Panc1 (cell line): ENCODE measurements at regions not wholly inside any gene's neighbourhood (a gene's known extent, or its start where the extent isn't known, plus 50 kb on each side); places are given as distances from the start of the nearest gene placed in this dataset.
A peak's percentile ranks its signal among the peaks of the same experiment; 100 is the strongest.

ENCODE experiments used
- ATAC-seq: fragments of 200-7000 bp; cut with Tn5 transposase; 2 replicates; pipeline ENCODE4 v1.9.1; 2020; ENCODE audit warnings: mild to moderate bottlenecking, moderate library complexity
- BruUV-seq: library from RNA; stranded (reverse); fragments of 400-500 nt; replicated peaks from 2 replicates; lab custom pipeline; 2021; lab: Mats Ljungman, UMichigan
- CTCF ChIA-PET: fragments of 300-600 bp; sonication (Branson Sonifier 250); formaldehyde crosslinking; loops from one replicate; lab custom pipeline; 2022; ENCODE audit warnings: antibody characterized with exemption; lab: Charles Lee
- POLR2A ChIA-PET: fragments of 300-600 bp; sonication (Branson Sonifier 250); formaldehyde crosslinking; loops from one replicate; lab custom pipeline; 2022; ENCODE audit warnings: antibody characterized with exemption; lab: Charles Lee
- DNase-seq: peaks from one replicate; pipeline ENCODE4 v3.0.0-alpha.2; 2010; ENCODE audit warnings: low read depth, low spot score
- H3K27ac ChIP-seq: 2 replicates; pipeline ENCODE4 v1.5.1; 2011; ENCODE audit warnings: mild to moderate bottlenecking, low read length, inconsistent platforms
- H3K27me3 ChIP-seq: fragments of 200-500 bp; sonication (Bioruptor generic); 2 replicates; pipeline ENCODE4 v1.6.0; 2014; ENCODE audit warnings: low read length, inconsistent platforms; ENCODE audit not compliant: control insufficient read depth, insufficient read depth
- H3K36me3 ChIP-seq: fragments of 200-500 bp; sonication (Bioruptor generic); 2 replicates; pipeline ENCODE4 v1.5.1; 2014; ENCODE audit warnings: inconsistent platforms, mild to moderate bottlenecking, low read length, moderate library complexity; ENCODE audit not compliant: control insufficient read depth, insufficient read depth
- H3K4me1 ChIP-seq: 2 replicates; pipeline ENCODE4 v1.5.1; 2011; ENCODE audit warnings: inconsistent platforms, mild to moderate bottlenecking, low read length, moderate library complexity; ENCODE audit not compliant: control insufficient read depth, insufficient read depth
- H3K4me3 ChIP-seq, 2 experiments: 2 replicates each; pipeline ENCODE4 v1.5.1; 2011 to 2012; ENCODE audit warnings: low read depth in 2 of 2, low read length in 2 of 2, mild to moderate bottlenecking in 2 of 2, inconsistent platforms in 1 of 2, moderate library complexity in 1 of 2
- H3K9me3 ChIP-seq: fragments of 200-500 bp; sonication (Bioruptor generic); 2 replicates; pipeline ENCODE4 v1.5.1; 2014; ENCODE audit warnings: low read depth, mild to moderate bottlenecking, inconsistent platforms, low read length, moderate library complexity; ENCODE audit not compliant: control insufficient read depth, insufficient read depth
- POLR2AphosphoS5 ChIP-seq: IDR thresholded peaks from 2 replicates; pipeline ENCODE4 v1.6.1; 2012; ENCODE audit warnings: mild to moderate bottlenecking, low read depth, low read length, moderate library complexity
- REST ChIP-seq, 2 experiments: IDR thresholded peaks; 2 replicates each; pipeline ENCODE4 v1.6.1; 2011 to 2012; ENCODE audit warnings: low read depth in 2 of 2, control low read depth in 1 of 2, low read length in 1 of 2, mild to moderate bottlenecking in 1 of 2, moderate library complexity in 1 of 2; ENCODE audit not compliant: insufficient read depth in 1 of 2
- SIN3A ChIP-seq: IDR thresholded peaks from 2 replicates; pipeline ENCODE4 v1.6.1; 2012; ENCODE audit warnings: low read depth, mild to moderate bottlenecking, low read length, moderate library complexity, borderline replicate concordance; ENCODE audit not compliant: insufficient read depth
- TCF7L2 ChIP-seq: IDR thresholded peaks from 2 replicates; pipeline ENCODE4 v1.6.1; 2011; ENCODE audit warnings: mild to moderate bottlenecking, low read depth, low read length, inconsistent platforms
- in situ Hi-C: cut with HindIII; loops from 2 replicates; pipeline ENCODE4 v1.10.0; 2016; ENCODE audit warnings: low sequenced_read_pairs, low pct_unique_long_range_greater_than_20kb
- intact Hi-C: fragments of 100-400 bp; cut with micrococcal nuclease; formaldehyde crosslinking; loops from one replicate; pipeline ENCODE4 v1.10.0; 2022; ENCODE audit not compliant: unreplicated experiment
- TF ChIP-seq, protein P1 (sequence below): fragments of 450-650 bp; IDR thresholded peaks from 2 replicates; pipeline ENCODE4 v1.5.1; 2017; ENCODE audit warnings: mild to moderate bottlenecking

- TF ChIP-seq TCF7L2, result no peak
- TF ChIP-seq SIN3A, result no peak
- TF ChIP-seq, protein P1, sequence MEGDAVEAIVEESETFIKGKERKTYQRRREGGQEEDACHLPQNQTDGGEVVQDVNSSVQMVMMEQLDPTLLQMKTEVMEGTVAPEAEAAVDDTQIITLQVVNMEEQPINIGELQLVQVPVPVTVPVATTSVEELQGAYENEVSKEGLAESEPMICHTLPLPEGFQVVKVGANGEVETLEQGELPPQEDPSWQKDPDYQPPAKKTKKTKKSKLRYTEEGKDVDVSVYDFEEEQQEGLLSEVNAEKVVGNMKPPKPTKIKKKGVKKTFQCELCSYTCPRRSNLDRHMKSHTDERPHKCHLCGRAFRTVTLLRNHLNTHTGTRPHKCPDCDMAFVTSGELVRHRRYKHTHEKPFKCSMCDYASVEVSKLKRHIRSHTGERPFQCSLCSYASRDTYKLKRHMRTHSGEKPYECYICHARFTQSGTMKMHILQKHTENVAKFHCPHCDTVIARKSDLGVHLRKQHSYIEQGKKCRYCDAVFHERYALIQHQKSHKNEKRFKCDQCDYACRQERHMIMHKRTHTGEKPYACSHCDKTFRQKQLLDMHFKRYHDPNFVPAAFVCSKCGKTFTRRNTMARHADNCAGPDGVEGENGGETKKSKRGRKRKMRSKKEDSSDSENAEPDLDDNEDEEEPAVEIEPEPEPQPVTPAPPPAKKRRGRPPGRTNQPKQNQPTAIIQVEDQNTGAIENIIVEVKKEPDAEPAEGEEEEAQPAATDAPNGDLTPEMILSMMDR, result no peak
- TF ChIP-seq REST (IDR thresholded peaks at IDR 0.05; ENCODE audit: insufficient read depth in 1 of 2, low read depth in 2 of 2, low read length in 1 of 2), result no peak
- TF ChIP-seq POLR2AphosphoS5, result no peak
- Histone ChIP-seq H3K27ac (peak overlapping the region; percentile 63), H3K4me1 (peaks cover 18% of the 10 kb centered on the region), H3K36me3 (no peaks in the 10 kb centered on the region), H3K4me3 (no peak overlapping the region), H3K9me3 (no peaks in the 10 kb centered on the region), H3K27me3 (no peaks in the 10 kb centered on the region)
- in situ Hi-C loops, result no loop called here
- POLR2A ChIA-PET, result interaction anchor here (1.1 kb wide), 1 partner anchor 25 kb away, joined by 5 read pairs; no protein-coding TSS in a partner anchor
- DNase-seq (no peak), ATAC-seq (no peak)
- BruUV-seq, result no TSS peak
- intact Hi-C loops, result no loop called here
- CTCF ChIA-PET, result no interaction called here
Observed at GRCh38 chr15:70479785-70480184, 283.6 kb downstream of the UACA start.

- in situ Hi-C loops, result no loop called here
- TF ChIP-seq POLR2AphosphoS5 (no peak), TCF7L2 (no peak), REST (IDR thresholded peaks at IDR 0.05; ENCODE audit: insufficient read depth in 1 of 2, low read depth in 2 of 2, low read length in 1 of 2) (no peak), SIN3A (no peak)
- TF ChIP-seq, protein P1, result no peak
- DNase-seq (no peak), ATAC-seq (no peak)
- Histone ChIP-seq H3K27me3 (no peaks in the 10 kb centered on the region), H3K36me3 (no peaks in the 10 kb centered on the region), H3K9me3 (no peaks in the 10 kb centered on the region), H3K4me1 (peaks cover 22% of the 10 kb centered on the region), H3K27ac (peak overlapping the region; percentile 72), H3K4me3 (no peak overlapping the region)
- intact Hi-C loops, result no loop called here
- ChIA-PET POLR2A (interaction anchor here (1.1 kb wide), 1 partner anchor 26 kb away, joined by 5 read pairs; no protein-coding TSS in a partner anchor), CTCF (no interaction called here)
- BruUV-seq, result no TSS peak
Observed at GRCh38 chr15:70479056-70479455, 284.3 kb downstream of the UACA start.
